GM21526 (cell line): ENCODE measurements at regions not wholly inside any gene's neighbourhood (a gene's known extent, or its start where the extent isn't known, plus 50 kb on each side); places are given as distances from the start of the nearest gene placed in this dataset.

Experiments
- ATAC-seq: cut with Tn5 transposase; IDR thresholded peaks from one replicate; pipeline ENCODE4 v1.9.1; 2021; ENCODE audit warnings: moderate library complexity; ENCODE audit not compliant: unreplicated experiment, low FRiP score

DNA sequence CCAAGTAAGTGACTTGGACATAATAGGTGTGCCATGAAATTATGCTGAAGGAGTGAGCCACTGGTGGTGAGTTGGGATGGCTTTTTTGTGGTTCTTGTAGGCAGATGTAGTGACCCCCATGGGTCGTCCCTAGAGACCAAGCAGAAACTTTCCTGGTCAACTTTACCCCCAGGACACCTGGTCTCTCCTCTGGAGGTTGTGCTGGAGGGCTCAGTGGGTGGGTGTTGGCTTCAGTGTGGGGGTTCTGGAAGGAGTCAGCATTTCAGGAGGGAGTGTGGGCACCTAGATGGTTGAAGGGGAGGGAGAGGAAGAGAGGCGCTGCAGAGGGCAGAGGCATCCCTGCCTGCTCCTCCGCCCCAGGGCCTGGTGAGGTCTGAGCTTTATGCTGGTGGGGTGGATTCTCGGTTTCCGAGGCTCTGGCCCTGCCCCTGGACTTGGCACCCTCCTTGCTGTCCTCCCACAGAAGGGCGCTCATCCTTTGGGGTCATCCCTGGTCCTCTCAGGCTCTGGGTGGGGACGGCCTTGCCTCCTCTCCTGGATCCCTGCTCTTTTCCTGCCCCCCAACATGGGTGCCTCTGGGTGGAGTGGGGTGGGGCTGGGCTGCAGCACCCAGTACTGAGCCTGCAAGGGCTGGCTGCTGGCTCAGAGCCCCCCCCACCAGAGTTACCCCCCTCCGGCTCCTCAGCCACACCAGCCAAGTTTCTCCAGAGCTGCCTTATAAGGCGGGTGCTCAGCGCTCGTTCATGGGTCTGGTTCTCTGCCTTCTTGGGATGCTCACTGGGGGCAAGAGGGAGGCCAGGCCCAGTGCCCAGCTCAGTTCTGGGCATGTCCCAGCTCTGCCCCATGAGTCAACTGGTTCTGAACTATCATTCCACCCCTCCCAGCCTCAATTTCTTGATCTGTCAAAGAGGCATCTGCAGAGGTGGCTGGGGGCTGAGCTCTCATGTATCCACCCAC, 266.8 kb downstream of the SEC14L1 start:
- no peak for ATAC-seq

DNA sequence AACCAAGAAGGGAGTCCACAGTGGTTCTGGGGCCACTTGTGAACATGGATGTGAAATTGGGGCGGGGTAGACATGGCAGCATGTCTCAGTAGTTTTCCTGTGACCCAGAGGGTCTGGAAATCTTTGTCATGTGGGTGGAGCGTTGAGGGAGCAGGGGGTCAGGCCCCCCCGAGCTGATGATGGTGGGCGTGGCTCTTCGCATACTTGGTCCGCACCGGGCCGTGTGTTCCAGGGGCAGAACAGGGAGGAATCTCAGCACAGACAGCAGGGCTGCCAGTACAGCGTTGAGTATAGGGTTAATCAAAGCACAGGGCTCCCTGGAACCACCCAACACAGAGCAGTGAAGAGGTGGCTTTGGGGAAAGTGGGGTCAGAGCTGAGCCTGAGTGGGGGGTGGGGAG, 267.5 kb downstream of the SEC14L1 start:
- no peak for ATAC-seq

DNA sequence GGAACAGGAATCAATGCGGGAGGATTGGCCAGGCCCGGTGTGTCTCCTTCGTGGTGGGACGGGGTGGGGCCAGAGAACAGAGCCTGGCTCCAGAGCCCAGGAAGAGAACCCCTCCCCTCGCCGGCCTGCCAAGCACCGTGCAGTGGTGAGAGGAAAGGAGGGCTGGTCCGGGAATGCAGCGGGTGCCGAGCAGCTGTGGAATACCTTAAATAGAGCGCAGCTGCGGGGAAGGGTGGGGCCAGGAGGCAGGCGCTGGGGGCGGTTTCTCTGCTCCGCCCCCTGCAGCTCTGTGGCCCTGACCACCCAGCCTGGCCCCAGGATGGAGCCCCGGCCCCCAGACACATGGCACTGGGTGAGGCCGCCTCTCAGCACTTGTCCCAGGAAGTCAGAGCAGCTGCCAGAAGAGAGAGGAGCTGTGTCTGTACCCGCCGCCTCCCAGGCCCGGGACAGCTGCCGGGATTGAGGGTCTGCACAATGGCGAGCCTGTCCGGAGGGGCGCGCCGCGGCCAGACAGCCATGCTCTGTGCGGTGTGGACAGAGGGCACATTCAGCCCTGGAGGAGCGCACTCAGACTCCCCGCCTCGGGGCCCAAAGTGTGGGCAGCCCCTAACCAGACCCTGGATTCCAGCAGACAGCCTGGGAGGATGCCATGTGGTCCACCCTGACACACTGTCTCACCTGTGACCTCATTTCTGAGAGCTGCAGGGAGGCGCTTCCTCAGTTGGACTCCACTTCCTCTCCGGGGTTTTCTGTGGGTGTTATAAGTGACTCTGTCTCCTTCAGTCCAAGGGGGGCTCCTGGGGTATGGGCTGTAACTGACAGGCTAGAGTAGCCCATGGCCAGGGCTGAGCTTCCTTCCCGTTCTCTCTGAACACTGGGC, 268.8 kb downstream of the SEC14L1 start:
- no peak for ATAC-seq

DNA sequence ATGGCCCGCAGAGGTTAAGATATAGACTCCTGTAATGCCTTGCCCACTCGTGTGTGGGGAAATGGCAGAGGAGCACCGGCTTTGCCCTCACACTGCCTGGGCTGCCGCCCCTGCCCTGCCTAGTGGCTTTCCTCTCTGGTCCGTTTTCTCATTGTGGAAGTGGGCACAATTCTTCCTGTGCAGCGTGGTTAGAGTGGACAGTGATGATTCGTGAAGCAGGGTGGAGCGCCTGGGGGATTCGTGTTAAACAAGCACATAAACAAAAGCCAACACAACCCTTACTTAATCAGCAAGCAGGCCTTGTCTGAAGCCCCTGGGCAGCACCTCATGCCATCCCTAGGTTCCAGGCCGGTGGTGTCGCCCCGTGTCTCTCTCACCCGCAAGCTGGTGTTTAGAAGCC, 269.7 kb downstream of the SEC14L1 start:
- ATAC-seq, result no peak

DNA sequence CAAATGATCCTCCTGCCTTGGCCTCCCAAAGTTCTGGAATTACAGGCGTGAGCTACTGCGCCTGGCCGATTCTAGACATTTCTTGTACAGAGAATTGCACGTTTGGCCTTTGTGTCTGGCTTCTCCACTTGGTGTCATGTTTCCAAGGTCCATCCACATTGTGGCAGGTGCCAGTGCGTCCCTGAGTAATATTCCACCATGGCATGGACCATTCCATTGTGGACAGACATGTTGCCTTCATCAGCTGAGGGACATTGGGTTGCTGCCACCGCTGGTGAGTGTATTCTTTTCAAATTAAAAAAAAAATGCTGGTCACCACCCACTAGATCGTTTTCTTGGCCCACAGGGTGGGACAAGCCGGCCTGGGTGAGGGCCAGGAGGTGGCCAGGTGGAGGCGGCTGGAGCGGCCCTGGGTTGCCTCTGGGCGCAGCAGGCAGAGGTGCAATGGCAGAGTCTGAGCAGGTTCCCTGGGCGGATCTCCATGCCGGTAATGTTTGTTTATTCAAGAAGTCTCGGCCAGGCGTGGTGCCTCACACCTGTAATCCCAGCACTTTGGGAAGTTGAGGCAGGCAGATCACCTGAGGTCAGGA, 274.1 kb downstream of the SEC14L1 start:
- no peak for ATAC-seq

DNA sequence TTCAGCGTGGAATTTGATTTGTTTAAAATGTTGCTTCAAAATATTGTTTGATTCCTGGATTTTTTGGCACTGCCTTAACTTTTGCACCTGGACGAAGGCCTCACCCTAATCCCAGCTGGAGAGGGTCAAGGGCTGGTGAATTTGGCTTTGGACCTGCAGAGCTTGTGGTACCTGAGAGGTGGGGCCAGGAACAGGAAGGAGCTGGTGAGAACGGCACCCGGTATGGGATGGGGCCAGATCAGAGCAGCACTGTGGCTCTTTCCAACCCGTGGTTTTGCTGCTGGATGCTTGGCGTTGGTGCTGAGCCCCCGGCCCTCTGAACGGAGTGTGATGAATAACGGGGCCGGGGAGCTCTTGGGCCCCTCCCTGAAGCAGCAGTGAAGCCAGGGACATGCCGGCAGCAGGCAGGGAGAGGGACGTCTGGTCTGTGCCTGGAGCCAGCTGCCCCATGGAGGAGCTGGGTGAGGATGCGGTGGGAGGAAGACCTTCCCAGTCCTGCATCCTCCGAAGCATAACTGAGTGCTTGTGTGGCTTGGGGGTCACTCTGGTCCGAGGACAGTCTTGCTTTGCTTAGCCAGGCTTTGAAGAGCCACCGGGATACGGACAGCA, 275.4 kb downstream of the SEC14L1 start:
- no peak for ATAC-seq

DNA sequence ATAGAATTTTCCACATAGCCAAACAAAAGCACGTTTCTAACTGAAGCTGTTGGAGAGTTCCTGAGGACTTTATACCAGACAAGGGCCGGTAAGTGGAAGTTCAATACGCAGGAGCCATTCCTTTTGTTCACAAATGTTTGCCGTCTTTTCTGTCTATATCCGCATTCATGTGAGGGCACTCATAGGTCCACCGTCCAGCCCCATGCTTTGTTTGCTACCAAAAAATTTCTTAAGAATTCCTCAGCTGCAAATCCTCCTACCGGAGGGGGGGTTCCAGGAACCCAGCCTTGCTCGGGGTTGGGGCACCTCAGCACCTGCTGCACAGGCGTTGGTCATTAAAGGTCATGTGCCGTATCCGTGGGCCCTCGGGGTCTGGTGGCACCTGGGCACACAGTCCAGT, 276.8 kb downstream of the SEC14L1 start:
- no peak for ATAC-seq

DNA sequence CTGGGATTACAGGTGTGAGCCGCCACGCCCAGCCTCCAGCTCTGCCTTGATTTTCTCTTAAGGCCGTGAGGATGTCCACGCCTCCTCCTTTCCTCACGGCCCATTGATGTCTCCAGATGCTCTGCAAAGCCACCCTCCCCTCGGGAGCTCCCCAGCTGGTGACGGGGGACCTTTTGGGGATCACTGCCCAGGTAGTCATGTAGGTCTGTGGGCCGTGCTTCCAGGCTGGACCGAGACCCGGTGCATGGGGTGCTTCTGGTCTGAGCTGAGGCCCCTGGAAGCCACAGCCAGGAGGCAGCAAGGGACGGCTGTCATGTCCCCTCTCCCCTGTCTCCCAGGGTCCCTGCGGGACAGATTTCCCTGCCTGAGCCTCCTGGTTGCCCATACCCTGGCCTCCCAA, 277.8 kb downstream of the SEC14L1 start:
- no peak for ATAC-seq

DNA sequence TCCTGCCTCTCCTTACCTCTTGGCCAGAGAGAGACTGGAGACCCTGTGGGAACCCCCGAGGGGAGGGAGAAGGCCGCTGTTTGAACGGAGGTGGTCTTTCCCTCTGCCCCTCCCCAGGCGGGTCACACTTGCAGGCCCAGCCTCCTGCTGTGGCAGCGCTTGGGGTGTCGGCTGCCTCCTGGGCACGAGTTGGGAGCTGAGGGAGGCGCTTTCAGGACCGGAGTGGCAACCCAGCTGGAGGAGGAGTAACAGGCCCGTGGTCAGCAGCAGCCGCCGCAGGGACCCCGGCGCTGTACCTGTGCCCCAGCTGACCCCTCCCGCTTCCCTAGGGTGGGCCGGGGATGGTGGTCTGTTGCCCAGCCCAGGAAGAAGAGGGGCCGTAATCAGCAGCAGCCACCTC, 278.3 kb downstream of the SEC14L1 start:
- no peak for ATAC-seq

DNA sequence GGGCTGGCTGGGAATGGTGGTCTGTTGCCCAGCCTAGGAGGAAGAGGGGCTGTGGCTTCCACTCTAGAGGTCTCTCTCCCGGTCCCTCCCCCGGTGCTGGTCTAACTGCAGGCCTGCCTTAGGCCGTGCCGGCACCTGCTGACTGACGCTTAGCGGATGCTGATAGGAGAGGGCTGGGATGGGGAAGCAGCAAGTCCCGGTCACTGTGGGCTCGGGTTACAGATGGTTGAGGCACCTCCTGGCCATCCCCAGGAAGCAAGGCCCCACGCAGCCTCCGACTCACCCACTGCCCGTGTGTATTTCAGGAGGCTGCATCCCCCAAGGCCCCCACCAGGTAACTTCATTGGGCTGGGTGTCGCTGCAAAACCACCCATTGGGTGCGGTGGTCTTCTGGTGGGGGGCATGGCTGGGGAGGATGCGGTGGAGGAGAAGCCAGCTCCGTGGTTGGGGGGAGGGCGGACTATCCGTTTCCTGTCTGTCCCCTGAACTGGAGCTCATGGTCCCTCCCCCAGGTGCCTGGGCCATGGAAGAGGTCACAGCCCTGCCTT, 278.9 kb downstream of the SEC14L1 start:
- ATAC-seq, result no peak

DNA sequence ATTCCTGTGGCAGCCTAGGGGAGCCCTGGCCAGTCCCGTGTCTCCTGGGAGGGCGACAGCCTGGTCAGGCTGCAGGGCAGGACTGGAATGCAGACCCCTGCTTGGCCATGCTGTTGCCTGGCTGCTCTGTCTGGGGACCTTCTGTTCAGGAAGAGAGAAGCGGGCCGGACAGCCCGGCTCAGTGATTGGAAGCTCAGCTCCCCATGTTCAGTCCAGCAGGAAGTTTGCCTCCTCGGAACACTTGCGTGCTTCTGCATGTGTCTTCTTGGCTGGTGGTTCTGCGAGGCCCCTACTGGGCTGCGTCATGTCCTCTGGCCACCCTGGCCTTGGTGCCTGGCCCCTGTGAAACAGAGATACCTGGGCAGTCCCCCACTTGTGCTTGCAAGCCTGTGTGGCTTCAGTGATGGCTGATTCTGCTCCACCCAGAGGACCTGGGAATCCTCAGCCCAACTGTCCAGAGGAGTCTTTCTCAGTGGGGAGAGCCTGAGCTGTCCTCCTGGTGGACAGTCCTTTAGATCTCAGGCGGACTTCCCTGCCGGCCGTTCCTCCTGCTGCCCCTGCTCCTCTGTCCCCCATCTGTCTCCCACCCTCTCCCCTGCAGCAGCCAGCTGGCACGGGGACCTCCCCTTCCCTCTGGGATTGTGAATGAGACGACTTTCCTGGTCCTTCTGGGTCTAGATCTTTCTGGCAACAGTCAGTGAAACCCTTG, 279.5 kb downstream of the SEC14L1 start:
- no peak for ATAC-seq

DNA sequence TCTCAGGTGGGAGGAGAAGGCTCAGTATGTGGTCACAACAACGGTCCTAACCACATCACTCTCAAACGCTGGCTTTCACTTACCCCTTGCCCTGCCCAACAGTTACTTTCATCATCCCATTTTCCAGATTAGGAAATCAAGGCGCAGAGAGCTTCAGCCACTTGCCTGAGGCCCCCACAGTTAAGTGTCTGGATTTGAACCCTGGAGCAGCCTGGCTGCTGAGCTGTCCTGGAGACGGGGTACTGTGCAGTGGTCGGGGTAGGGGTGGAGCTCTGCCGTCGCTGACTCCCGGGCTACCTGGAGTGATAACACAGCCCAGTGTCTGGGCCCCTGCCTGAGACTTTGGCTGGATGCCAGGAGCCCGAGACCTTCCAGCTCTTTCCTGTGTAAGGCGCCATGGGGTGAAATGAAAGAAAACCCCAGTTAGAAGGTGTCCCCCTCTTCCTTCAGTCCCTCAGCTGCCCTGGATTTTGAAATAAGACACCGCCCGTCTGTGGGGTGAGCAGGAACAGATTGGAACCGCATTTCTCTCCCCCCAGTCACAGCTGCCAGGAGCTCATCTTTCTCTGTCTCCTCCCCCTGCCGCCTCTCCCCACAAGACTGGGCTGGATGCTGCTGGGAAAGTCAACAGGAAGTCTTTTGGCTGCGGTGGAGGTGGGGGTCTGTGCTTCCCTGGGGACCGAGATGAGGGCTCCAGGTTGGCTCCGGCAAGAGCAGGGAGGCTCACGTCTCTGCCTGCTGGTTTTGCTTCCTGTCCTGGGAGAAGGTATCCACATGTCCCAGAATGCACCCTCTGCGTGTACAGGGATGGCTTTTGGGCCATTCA, 280.2 kb downstream of the SEC14L1 start:
- ATAC-seq, result no peak

DNA sequence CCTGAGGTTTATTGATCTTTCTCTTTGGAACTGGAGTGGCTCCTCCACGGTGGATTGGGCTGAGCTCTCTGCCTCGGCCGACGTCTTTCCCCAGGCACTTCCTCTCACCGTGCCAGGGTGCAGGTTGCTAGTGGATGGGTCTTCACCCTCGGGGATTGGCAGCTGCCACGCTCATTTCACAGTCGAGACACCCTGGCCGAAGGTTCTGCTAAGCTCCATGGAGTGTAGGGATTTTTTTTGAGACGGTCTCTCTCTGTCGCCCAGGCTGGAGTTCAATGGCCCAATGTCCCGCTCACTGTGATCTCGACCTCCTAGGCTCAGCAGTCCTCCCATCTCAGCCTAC, 280.8 kb downstream of the SEC14L1 start:
- ATAC-seq, result no peak

DNA sequence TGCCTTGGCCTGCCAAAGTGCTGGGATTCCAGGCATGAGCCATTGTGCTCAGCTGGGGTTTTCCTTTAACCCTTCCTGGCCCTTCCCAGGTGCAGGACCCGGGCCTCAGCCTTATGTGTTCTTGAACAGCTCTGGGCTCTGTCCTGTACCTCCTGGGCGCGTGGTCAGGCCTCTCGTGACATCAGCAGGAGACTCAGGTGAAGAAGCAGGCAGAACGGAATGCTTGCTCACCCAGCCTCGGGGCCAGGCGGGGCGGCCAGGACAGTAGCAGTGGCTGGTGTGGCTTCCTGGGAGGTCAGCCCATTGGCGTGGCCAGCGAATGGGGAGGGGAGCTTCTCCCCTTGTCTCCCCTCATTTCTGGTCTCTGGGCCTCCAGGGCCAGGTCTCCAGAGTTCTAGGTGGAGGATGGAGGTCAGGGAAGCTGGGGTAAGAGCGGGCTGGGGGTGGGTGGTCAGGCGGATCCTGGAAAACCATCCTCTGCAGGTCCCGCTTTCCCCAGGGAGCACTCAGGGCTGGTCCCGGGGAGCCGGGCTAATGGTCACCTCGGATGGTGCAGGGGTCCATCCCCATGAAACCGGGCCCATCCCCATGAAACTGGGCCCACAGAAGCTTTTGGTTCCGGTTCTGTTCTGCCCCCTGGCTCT, 281.5 kb downstream of the SEC14L1 start:
- ATAC-seq, result no peak

DNA sequence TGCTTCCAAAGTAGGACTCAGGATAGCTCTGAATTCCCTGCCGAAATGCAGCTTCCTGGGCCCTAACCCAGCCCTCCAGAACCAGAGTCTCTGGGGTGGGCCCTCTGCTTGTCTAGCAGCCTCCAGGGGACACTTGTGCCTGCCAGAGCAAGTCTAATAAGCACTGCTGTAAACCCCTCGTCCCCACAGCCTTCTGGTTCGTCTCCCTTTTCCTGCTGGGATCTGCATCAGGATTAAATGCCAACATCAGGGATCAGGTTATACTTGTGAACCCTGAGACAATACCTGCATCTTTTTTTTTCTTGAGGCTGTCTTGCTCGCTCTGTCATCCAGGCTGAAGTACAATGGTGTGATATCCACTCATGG, 282.0 kb downstream of the SEC14L1 start:
- ATAC-seq, result no peak

DNA sequence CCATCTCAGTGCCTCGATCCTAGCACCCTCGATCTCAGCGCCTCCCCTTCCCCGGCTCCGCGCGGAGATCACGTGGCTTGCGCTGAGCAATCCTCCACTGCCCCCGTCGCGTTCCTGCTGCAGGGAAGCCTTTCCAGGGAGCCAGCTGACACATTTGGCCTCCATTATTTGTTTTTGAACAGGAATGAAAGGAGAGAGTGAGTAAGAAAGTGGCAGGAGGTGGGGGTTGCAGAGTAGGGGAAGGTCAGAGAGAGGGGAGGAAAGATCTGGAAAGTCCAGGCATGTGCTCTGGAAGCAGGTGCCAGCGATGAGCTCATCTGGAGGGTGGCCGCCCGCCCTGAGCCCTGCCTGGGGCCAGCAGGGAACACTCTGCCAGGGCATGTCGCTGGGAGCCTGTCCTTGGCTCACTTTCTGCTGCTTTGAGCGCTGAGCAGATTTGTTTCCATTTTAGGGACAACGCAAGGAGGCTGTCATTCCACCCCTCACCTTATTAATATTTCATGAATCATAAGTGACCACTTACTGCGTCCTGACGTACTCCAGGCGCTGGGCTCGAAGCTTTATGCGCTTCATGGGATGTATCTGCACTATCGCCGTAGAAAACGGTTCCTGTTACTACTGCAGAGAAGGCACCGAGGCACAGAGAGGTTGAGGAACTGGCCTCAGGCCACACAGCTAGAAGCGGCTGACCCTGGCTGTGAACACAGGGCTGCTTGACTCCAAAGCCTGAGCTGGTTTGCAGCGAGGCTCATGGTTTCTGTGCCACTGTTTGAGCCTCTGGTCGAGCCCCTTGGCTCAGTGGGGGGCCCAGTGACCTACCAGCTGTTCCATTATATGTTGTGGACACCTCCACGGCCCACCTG, 283.1 kb downstream of the SEC14L1 start:
- no peak for ATAC-seq

DNA sequence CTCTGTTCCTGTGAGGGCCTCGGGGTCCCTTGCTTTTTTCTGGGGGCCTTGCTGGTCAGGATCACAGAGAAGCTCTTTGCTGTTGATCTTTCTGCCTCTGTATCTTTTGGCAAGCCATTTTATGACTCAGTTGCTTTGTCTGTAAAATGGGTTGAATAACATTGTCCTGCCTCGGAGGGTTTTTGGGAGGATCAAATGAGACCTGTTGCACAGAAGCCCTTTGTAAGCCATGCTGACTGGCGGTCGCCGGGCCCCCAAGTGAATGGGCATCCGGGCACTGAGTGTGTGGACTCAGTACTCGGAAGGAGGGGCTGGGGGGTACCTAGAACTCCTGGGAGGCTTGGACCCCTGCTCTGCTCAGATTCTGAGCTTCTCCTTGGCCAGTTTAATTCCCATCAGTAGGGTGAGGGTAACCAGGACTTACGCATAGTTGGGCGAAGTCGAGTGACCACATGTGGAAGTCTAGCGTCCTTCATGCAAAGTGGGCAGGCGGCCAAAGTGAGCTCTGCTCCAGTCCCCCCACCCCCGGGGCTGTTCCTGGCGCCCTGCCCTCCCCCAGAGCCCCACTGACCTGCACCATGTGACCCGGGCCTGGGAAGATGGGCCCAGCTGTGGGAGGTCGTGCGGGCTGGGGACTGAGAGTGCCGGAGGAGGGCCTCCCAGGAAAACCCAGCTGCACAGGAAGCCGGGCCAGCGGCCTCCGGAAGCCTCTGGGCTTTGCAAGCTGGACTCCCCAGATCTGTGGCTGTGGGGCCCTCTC, 284.0 kb downstream of the SEC14L1 start:
- ATAC-seq, result no peak
